GM04504 (cell line): ENCODE measurements at regions not wholly inside any gene's neighbourhood (a gene's known extent, or its start where the extent isn't known, plus 50 kb on each side); places are given as distances from the start of the nearest gene placed in this dataset.
"Not testable (repeated sequence)": the region's sequence is repeated elsewhere in the genome, so short reads cannot be mapped to it uniquely, and the experiment has no call there.

Source experiments
- DNase-seq: peaks from one replicate; pipeline ENCODE4 v3.0.0-alpha.2; 2012; ENCODE audit warnings: low read depth

DNA sequence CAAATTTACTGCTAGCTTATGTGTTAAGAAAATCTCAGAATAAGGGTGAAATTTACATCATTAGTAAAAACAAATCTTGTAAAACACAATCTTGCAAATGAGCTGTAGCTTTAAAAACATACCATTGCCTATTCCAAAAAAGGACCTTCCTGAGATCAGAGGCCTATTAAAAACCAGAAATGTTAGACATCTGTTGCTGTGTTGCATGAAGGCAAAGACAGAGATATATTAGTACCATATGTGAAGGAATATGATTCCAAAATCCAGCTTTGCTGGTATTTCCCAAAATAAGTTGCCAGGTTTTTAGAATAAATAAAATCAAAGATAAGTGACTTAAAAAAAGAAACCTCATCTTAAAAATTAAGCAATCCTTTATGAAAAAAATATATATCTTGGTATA lies 504.1 kb upstream of the CDIN1 start:
- DNase-seq: peak; percentile 22

DNA sequence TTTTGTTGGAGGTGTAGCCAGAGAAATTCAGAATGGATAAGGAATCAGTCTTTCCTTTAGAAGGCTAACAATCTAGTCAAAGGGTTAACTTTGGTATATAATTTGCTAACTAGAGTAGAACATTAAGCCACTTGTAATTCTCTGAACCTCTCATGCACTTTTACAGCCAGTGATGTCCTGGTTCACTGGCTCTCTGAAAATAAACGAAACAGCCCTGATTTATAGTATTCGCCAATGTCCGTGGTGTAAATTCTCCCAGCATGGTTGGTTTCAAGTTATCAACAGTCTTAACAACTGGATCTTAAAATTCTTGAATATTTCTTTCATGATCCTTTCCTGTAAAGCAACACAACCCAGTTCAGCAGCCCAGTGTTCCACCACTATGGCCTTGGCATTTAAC lies 500.4 kb upstream of the CDIN1 start:
- DNase-seq: no peak

DNA sequence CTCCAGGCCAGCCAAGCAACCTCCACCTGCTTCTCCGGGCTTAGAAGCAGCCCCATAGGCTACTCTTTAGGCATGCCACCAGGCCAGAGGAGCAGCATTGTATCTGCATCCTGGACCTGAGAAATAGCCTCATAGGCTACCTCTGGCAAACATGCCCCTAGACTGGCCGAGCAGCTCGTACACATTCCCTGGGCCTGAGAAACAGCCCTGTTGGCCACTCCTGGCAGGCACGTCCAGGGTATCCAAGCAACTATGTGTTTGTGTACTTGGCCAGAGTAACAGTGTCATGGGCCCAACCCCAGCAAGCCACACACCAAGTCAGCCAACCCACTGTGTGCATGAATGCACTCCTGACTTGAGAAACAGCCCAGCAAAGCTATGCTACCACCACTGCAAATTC lies 498.7 kb upstream of the CDIN1 start:
- no peak for DNase-seq

DNA sequence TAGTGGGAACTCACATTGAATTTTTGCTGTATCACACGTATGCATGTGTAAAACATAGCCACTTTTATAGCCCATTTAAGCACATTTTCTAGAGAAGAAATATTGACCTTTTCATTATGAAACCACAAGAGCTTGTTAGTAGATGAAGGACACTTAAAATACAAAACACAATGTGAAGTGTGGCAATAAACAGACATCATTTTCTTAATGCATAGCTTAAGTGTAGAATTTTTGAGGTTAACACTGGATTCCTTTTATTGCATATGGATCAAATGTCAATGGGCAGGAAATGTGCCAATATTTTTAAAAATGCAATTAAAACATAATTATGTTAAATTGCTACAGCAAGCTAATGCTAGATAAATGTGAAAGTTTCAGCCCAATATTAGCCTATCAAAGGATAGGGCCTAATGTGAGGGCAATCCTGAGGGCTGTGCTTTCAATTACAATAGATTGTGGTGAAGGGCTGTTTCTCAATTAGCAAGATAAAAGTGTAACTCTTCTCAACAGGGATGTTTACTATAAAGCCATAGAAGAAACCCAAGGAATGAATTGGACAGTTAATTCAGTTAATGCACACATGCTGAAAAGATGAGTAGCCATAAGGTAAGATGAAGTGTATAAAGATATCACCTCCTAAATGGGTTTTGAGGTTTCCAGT lies 489.0 kb upstream of the CDIN1 start:
- no peak for DNase-seq

DNA sequence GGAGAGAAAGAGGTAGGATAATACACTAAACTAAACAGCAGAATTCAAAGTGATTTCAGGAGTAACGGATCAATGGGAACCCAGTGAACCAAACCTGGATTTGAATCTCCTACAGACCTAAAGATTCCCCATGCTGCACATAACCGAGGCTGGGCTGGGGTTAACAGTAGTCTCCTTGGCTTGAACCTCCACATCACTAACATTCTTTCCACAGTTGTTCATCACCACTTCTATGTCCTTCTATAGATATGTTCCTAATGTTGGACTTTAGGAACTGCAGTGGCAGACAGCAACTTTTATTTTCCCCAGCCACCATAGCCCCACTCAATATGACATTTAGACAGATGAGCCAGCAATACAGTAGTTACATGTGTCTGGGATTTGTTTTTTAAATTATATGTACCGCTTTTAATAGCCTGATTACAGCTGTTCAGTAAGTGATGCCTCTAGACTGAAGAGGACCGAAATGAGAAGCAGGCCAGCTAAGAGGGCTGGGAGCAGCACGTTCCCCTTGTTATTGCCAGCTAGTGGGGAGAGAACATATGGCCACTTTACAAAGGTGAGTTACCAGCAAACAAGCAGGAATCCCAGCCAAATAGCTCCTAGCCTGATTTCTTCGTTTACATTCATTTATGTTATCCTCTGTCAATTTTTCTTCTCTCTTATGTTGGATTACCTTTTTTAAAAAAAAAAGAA lies 472.6 kb upstream of the CDIN1 start:
- no peak for DNase-seq

DNA sequence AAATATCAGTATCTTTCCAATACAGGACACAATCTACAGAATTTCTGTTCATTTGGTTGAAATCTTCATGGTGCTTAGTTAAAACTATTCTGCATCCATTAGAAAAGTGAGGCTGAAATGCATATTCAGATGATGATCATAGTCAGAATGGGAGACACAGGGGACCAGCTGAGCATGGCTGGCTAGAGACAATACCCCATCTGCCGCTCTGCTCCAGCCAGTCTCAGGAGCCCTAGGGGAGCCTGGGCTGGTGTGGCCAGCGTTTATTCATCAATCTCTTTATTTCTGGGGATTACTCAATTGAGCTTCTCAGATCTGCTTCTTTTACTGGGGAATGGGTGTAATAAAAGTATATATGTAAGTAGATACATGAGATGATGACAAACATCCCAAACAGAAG lies 470.9 kb upstream of the CDIN1 start:
- DNase-seq: no peak

DNA sequence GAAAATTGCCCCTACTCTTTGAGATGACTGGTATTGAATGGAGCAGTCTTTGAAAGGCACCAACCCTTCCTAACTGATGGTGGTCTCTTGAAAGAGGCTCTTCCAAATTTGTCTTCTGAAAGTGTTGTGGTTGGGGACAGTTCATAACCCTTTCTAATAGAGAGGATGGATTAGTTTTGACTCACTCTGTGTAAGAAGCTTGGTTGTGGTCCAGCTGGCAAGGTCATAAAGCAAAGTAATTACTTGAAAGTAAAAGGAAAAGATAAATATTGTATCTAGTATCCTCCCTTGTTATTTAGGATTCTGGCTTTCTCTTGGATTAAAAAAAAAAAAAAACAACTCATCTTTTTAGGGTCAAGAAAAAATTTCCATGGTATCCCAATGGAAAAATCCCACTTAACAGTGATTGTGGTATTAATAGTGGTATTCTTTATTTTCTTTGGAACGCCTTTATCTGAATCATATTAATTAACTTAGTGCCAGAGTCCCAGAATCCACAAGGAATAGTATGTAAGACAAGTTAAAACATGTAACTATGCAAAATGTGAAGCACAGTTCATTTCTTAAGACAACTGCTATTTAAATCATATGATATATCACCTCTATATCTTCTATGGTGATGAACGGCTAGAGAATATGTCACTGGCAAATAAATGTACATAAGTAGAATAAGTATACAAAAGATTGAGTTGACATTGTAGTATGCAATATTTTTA lies 469.3 kb upstream of the CDIN1 start:
- peak; percentile 40 for DNase-seq

DNA sequence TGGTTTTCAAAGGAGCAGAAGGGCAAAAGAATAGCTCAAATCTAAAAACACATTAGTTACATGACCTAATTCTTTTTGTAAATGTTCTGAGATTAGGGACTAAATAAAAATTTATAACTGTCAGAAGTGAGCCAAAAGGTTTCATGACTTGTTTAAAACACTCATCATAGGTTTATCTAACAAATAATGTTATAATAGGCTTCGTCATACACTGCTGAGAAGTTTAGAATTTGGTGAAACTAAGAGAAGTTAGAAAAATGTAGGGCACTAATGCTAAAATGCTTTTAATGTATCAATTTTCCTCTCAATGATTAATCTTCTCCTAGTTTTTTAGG lies 468.8 kb upstream of the CDIN1 start:
- no peak for DNase-seq

DNA sequence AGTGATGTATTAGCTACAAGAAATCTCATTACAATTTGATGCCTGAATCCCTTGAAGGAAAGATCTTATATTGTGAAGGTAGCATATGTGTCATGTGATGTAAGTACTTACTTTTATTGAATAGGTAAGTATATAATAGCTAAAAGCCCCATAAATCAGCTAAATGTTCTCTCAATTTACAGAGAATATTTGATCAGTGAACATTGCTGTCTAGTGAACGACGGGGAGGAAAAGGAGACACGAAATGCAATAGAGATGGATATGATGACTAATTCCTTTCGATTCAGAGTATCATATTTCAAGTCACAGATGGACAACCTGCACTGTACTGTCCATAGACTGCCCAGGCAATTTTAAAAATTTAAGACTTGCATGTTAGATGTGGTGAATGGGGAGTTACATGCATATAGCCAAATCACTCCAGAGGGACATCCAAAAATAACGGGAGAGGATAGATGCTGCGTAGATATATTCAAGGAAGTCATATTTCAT lies 462.1 kb upstream of the CDIN1 start:
- DNase-seq: no peak

DNA sequence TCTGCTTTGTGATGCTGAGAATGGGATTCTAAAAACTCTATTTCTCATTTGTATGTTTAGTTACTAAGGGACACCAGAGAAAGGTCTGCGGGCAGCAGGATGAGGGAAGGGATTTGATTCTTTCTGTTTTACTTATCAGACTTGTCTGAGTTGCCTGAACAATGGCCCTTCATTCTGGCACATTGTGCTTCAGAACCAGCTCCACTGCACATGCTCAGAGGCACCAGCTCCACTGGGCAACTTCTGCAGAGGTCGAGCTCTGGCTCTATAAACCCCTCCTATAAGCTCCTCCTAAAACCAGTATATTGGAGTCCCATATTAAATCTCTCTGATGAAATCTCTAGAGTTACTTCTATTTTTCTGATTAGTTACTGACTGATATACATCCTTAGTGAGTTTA lies 453.2 kb upstream of the CDIN1 start:
- DNase-seq: no peak

DNA sequence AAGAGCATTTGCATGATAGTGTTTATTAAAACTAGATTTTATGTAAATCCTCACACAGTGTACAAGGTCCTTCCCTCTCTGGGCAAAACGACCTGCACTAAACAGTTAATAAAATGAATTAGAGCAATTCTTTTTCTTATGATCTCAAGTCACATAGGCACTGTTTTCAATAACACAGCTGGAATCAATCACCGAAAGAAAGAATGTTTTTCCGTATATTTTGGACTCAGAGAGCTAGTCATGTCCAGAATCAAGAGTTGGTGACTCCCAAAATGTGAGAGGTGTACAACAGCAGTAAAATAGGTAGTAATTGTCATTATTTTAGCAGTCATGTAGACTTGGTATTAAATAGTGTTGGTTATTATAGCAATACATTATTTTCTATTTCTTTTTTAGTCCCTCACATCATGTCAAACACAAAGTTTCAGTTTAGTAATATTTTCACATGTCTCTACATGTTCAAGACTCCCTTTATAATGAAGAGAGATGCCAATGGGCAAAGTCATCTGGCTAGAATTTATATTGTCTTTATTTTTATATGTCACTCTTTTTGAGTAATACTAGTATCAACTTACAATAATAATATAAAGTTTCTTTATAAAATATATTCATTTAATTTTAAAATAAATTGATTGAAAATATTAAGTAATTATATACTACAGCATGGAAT lies 448.6 kb upstream of the CDIN1 start:
- no peak for DNase-seq

DNA sequence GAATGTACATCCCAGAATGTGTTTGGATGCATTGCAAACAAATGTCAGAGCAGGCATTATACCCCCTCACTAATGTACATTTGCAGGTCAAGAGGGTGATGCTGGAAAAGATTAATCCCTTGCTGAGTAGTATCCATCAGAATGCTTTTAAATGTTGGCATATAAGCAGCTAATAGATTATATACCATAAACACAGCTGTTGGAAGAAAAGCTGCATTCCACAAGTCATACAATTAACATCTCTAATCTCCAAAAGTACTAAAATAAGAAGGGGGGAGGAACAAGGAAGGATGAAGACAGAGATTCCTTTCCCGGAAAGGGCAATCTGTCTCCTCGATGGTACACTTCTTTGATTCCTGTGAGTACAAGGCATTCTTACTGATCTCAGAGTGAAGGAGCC lies 445.7 kb upstream of the CDIN1 start:
- no peak for DNase-seq

DNA sequence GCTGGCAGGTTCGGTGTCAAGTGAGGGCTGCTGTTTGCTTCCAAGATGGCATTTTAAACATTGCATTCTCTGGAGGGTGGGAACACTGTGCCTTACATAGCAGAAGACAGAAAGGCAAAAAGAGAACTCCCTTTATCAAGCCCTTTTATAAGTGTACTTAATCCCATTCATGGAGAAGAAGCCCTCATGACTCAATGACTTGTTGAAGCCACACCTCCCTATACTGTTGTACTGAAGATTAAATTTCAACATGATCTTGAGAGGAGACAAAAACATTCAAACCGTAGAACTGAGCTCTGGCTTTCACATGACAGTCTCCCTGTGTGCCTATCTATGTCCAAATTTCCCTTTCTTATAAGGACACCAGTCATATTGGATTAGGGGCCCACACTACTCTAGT lies 443.4 kb upstream of the CDIN1 start:
- DNase-seq: no peak

DNA sequence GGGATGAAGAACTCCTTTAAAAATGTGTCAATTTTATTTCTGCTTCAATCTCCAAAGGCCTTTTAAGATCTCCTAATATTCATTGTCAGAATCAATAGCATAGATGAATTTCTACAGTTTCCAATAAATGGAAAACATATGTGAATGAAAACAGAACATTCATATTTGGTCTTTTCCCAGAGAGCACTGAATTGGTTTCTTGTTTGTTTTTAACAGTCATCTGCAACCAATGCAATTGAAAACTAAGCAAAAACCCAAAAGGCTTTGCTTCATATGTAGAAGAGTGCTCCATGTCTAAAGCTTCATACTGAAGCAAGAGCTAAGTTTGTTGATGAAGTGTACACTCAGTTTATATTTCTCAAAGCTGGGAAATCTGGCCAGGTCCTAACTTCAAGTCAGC lies 426.5 kb upstream of the CDIN1 start:
- DNase-seq: no peak

DNA sequence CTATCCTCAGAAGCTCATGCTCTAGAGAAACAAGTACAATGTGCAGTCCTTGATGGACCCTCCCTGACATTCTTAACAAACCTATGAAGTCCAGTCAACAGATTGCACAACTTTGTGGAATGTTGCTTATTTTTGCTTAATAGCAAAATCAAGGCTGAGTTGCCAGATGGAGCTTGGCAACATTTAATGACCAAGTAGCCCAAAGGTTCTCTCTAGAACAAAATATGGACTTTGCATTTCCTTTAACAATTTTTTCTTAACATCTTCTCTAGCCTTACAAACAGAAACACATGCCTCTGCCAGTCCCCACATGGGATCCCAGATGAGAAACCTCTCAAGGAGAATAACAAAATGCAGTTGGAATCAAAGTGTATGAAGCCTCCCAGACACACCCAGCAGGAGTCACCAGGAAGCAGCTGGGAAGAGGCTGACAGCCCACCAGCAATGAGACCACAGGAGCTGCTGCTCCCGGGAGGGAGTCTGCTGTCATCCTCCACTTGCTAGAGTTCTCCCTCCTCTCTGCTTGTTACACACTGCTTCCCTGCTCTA lies 422.5 kb upstream of the CDIN1 start:
- DNase-seq: peak; percentile 40

DNA sequence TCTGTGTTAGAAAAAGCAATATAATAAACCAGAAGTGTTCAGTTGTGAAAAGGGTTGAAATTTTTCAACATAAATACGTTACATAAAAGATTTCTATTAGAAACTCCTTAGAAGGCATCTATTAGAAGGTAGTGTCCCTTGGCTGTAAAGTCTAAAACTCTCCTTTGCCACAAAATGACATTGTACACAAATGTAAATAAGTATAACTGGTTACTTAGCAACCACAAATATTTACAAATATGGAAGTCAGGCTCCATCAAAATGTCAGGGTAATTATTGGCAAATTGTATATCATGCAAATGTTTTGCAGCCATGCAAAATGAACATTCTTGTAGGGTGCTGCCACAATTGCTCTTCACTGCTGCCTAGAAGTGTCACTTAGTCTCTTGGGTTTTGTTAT lies 419.1 kb upstream of the CDIN1 start:
- no peak for DNase-seq

DNA sequence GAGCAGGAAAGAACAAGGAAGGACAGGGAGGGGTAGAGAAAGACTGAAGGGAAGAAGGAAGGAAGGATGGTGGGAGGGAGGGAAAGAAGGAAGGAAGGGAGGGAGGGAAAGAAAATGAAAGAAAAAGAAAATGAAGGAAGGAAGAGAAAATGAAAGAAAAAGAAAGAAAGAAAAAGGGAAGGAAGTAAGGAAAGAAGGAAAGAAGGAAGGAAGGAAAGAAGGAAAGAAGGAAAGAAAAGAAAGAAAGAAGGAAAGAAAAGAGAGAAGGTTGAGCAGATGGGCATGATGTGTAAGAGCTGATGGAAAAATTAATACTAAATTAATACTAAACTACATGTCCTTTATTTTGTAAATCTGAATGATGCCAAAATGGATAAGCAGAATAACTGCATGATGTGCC lies 418.3 kb upstream of the CDIN1 start:
- DNase-seq: no peak

DNA sequence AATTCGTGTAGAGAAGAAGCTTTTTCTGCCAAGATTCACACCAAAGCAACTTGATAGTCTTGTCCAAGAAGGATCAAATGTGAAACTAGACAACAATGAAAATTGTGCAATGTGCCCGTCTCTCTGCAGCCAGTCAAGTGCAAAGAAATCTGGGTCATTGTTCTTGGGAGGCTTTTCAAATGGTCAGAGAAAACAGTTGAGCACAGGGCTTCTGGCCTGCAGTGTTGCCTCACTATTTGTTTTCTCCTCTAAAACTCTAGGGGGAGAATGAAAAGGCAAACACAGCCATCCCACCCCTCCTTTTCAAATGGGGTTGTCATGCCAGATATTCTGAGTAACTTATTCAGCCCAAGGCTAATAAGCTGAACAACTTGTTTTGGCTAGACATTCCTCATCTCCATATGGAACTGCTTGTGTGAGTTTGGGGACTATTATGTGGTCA lies 417.6 kb upstream of the CDIN1 start:
- peak; percentile 61 for DNase-seq

DNA sequence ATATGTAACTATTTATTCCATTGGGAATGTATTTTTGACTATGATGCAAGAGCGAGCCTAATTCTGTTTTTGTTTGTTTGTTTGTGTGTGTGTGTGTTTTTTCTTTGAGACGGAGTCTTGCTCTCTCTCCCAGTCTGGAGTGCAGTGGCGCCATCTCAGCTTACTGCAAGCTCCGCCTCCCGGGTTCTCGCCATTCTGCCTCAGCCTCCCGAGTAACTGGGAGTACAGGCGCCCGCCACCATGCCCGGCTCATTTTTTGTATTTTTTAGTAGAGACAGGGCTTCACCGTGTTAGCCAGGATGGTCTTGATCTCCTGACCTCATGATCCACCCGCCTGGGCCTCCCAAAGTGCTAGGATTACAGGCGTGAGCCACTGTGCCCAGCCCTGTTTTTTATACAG lies 415.4 kb upstream of the CDIN1 start:
- not testable (repeated sequence) for DNase-seq

DNA sequence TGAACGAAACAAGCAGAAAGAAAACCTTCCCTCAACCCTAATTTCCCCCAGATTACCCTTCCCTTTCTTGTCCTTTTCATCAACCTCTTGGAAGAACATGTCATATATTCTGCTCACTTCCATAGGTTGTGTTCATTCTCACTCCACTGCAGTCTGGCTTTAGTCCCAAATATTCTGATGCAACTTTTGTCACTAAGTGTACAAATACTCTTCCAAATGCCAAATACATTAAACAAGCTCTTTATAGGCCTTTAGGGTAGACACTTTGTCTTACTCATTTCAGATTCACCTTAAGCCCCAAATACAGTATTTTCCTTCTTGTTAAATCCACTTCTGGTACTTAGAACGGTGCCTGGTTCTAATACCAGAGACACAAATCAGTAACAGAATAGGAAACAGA lies 406.5 kb upstream of the CDIN1 start:
- no peak for DNase-seq

DNA sequence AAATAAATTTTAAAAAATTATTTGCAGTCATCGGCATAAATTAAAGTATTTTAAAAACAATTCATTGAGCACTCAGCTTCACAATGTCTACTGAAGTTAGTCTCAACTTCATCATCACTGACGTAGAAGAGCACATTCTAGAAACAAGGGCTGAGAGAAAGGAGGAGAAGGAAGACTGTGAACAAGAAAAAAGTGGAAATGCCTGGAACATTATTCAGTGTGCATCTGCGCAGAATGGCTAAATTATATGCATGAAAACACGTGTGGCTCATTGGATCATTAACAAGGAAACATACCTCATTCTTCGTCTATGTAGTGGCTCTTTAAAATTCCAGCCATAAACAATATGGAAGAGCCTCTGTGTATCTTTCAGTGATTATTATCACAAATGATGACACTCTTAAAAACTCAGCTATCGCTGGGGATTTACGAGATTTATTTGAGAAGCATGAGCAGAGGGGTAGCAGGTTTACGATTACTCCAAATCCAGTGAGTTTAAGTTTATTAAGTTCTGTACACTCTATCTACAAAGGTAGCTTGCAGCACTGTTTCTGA lies 404.2 kb upstream of the CDIN1 start:
- no peak for DNase-seq

DNA sequence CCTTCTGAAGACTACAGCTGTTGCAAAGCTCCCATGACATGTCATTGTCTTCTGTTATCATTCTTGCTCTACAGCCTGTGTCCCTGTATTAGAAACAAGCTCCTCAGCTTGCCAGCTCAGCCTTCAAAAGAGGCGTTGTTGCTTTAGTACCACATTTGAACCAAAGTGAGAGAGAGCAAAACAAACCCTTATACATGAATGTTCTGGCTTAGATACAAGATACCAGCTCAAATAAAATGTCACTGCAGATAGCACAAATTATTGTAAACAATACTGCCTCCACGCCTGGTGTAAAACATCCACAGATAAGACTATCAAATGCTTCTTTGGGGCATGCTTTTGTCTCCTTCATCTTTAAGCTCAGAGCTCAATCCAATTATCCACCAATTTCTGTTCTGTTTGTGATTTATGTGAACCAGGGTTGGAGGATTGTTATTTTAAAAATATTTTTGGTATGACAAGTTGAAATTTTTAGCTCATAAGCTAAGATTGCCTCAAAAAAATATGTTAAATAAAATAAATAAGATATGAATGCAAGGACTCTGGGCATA lies 403.6 kb upstream of the CDIN1 start:
- DNase-seq: no peak
